Brain microvascular endothelial cell (primary cell): ENCODE measurements at regions not wholly inside any gene's neighbourhood (a gene's known extent, or its start where the extent isn't known, plus 50 kb on each side); places are given as distances from the start of the nearest gene placed in this dataset.
"Not testable (repeated sequence)": the region's sequence is repeated elsewhere in the genome, so short reads cannot be mapped to it uniquely, and the experiment has no call there.

Experiments
- DNase-seq: peaks from one replicate; pipeline ENCODE4 v3.0.0-alpha.2; 2020
- H3K27ac ChIP-seq: fragments of 250-450 bp; sonication (Bioruptor Pico); 2 replicates; pipeline ENCODE4 v1.5.1; 2020; ENCODE audit warnings: mild to moderate bottlenecking, moderate library complexity
- H3K27me3 ChIP-seq: fragments of 250-450 bp; sonication (Bioruptor Pico); replicated peaks from 2 replicates; pipeline ENCODE4 v1.5.1; 2020; ENCODE audit warnings: mild to moderate bottlenecking
- H3K36me3 ChIP-seq: fragments of 250-450 bp; sonication (Bioruptor Pico); replicated peaks from 2 replicates; pipeline ENCODE4 v1.5.1; 2020; ENCODE audit warnings: mild to moderate bottlenecking
- H3K4me3 ChIP-seq: 2 replicates; pipeline ENCODE4 v1.5.1; 2011; ENCODE audit warnings: low read depth, mild to moderate bottlenecking, control low read depth, low read length, moderate library complexity
- in situ Hi-C: cut with HindIII; loops from 2 replicates; pipeline ENCODE4 v1.10.0; 2017; ENCODE audit warnings: low sequenced_read_pairs, low pct_ligation_motif_present
- TF ChIP-seq, protein P1 (sequence below): IDR thresholded peaks from 2 replicates; pipeline ENCODE4 v1.5.1; 2011; ENCODE audit warnings: low read depth, mild to moderate bottlenecking, moderate library complexity, low read length, control low read depth, inconsistent platforms; ENCODE audit errors: missing control alignments

DNA sequence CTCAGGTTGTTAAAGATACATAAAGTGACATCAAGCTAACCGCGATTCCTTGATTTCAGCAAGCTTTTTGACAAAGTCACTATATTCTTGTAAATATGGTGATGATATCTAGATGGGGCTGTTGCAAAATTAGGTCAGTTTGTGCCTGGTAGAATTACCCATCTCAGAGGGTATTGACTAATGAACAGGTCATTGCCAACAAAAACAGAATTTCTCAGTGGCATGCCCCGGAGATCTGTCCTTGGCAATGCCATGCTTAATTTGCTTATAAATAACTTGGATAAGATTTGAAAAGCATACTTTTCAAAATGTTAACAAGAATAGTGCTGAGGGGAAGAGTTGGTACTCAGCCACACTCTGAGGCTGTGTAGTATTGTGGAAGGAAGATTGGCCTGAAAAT, 783.3 kb upstream of the SEMA6A start:
- in situ Hi-C loops: no loop called here
- Histone ChIP-seq H3K4me3 (no peak overlapping the region), H3K27ac (no peak overlapping the region), H3K36me3 (no peaks in the 10 kb centered on the region), H3K27me3 (no peaks in the 10 kb centered on the region)
- TF ChIP-seq, protein P1, sequence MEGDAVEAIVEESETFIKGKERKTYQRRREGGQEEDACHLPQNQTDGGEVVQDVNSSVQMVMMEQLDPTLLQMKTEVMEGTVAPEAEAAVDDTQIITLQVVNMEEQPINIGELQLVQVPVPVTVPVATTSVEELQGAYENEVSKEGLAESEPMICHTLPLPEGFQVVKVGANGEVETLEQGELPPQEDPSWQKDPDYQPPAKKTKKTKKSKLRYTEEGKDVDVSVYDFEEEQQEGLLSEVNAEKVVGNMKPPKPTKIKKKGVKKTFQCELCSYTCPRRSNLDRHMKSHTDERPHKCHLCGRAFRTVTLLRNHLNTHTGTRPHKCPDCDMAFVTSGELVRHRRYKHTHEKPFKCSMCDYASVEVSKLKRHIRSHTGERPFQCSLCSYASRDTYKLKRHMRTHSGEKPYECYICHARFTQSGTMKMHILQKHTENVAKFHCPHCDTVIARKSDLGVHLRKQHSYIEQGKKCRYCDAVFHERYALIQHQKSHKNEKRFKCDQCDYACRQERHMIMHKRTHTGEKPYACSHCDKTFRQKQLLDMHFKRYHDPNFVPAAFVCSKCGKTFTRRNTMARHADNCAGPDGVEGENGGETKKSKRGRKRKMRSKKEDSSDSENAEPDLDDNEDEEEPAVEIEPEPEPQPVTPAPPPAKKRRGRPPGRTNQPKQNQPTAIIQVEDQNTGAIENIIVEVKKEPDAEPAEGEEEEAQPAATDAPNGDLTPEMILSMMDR: no peak
- no peak for DNase-seq

DNA sequence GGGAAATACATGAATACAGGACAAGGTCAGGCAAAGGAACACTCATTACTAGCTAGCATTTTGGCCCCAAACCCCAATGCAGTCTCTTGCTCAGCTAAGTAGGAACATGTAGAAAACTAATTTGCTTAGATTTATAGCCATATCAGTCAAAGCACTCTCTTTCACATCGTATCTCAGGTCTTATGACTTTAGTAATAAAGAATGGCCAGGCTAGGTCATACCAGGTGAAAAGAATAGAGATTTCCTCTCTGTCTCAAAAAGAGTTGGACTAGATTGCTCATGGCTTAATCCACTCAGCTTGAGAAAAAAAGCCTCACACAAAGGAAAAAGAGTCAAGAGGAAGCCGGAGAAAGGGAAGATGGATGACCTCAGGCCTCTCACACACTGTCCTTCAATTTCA, 772.7 kb upstream of the SEMA6A start:
- H3K4me3 ChIP-seq: no peak overlapping the region
- no peaks in the 10 kb centered on the region for H3K36me3 ChIP-seq
- in situ Hi-C loops: no loop called here
- TF ChIP-seq, protein P1: no peak
- H3K27ac ChIP-seq: no peak overlapping the region
- H3K27me3 ChIP-seq: no peaks in the 10 kb centered on the region
- no peak for DNase-seq

DNA sequence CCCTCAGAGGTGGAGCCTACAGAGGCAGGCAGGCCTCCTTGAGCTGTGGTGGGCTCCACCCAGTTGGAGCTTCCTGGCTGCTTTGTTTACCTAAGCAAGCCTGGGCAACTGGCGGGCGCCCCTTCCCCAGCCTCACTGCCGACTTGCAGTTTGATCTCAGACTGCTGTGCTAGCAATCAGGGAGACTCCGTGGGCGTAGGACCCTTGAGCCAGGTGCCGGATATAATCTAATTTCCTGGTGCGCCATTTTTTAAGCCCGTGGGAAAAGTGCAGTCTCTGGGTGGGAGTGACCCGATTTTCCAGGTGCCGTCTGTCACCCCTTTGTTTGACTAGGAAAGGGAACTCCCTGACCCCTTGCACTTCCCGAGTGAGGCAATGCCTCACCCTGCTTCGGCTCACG, 769.1 kb upstream of the SEMA6A start:
- H3K4me3 ChIP-seq, H3K36me3 ChIP-seq, H3K27me3 ChIP-seq, DNase-seq, in situ Hi-C loops, H3K27ac ChIP-seq: not testable (repeated sequence)

DNA sequence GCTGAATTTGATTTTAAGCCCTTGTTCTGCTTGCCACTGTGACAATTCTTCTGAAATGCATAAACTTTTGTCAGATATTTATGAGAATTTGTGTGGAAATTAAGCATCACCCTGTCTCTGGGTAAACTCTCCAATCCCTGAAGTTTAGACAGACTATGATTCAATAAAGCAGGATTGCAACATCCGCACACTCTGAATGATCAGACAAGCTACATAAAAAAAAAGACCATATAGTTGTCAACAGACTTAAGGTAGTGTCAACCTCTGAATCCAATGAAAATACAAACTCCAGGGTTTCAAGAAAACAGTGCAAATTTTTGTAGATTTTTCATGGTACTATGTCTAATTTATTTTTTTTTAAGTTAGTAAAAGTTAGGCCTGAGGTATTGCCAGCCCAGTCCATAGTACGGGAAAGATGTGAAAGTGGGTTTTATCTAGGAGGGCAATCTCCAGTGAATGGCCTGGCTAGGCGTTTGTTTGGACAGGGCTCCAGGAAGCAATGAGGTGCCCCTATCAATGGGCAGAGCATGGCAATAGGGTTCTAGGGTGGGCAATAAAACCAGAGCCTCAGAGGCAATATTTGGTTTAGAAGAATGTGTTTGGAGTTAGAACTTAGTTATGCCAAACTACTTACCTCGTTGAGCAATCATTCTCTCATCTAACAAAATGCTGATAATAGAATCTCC, 762.6 kb upstream of the SEMA6A start:
- Histone ChIP-seq H3K27ac (no peak overlapping the region), H3K27me3 (no peaks in the 10 kb centered on the region), H3K4me3 (no peak overlapping the region), H3K36me3 (no peaks in the 10 kb centered on the region)
- DNase-seq: no peak
- TF ChIP-seq, protein P1: no peak
- in situ Hi-C loops: no loop called here

DNA sequence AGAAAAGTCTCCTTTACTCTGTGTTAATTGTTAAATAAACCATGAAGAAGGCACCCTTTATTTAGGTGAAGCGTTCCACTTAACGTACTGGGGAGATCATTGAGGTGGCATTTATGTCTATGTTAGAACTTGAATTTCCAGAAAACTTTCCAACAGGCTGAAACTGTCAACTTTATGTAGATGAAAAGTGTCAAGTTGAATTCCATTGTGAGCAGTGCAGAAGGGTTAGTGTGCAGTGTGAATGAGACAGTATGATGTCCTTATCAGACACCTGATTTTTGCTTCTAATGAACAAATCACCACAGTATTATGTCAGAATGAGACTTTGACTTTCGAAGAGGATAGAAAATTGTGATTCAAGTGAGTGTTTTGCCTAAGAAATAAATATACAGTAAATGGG, 761.6 kb upstream of the SEMA6A start:
- no peak overlapping the region for H3K27ac ChIP-seq
- TF ChIP-seq, protein P1: no peak
- in situ Hi-C loops: no loop called here
- H3K4me3 ChIP-seq: no peak overlapping the region
- DNase-seq: no peak
- no peaks in the 10 kb centered on the region for H3K36me3 ChIP-seq
- no peaks in the 10 kb centered on the region for H3K27me3 ChIP-seq

DNA sequence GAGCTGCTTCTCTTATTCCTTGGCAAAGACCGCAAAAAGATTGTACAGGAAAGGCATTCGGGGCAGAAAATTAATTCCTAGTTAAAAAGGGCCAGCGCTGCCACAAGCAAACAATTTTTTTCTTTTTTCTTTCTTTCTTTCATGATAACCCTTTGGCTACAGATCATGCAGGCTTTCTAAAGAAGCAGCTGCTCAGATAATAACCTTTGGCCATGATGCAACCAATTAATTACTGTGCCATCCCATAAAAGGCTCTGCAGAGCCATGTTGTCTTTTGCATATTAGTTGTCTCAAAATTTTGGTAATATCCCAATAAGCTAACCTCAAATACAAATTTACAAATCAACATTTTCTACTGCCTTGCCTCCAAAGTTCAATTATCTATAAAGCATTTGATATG, 758.4 kb upstream of the SEMA6A start:
- TF ChIP-seq, protein P1: no peak
- H3K36me3 ChIP-seq: no peaks in the 10 kb centered on the region
- no peaks in the 10 kb centered on the region for H3K27me3 ChIP-seq
- DNase-seq: no peak
- in situ Hi-C loops: no loop called here
- no peak overlapping the region for H3K27ac ChIP-seq
- H3K4me3 ChIP-seq: no peak overlapping the region
